ENCODE measurements at regions not wholly inside any gene's neighbourhood (a gene's known extent, or its start where the extent isn't known, plus 50 kb on each side); places are given as distances from the start of the nearest gene placed in this dataset.

GRCh38 chr4:26127851-26128337, 192.9 kb upstream of the RBPJ start:
- H3K27me3 ChIP-seq: no peaks in the 10 kb centered on the region
- DNase-seq (ENCODE audit: low spot score in 2 of 2): no peak
- no peaks in the 10 kb centered on the region for H3K36me3 ChIP-seq
- no peak overlapping the region for H3K4me3 ChIP-seq
- TF ChIP-seq POLR2A (IDR thresholded peaks at IDR 0.05) (no peak), EP300 (IDR thresholded peaks at IDR 0.05) (no peak), CTCF (IDR thresholded peaks at IDR 0.05) (no peak)
- no peak overlapping the region for H3K27ac ChIP-seq
- H3K9me3 ChIP-seq: no peaks in the 10 kb centered on the region
- H3K4me1 ChIP-seq: no peaks in the 10 kb centered on the region

- H3K4me3 ChIP-seq: no peak overlapping the region
- no peaks in the 10 kb centered on the region for H3K9me3 ChIP-seq
- no peaks in the 10 kb centered on the region for H3K36me3 ChIP-seq
- 87 to 90% methylated on average over 7 of the region's 7 CpGs for WGBS, 2 donors
- no peaks in the 10 kb centered on the region for H3K4me1 ChIP-seq
- H3K27me3 ChIP-seq: no peaks in the 10 kb centered on the region
- no peak overlapping the region for H3K27ac ChIP-seq
- TF ChIP-seq CTCF (IDR thresholded peaks at IDR 0.05) (no peak), POLR2A (IDR thresholded peaks at IDR 0.05) (no peak), EP300 (IDR thresholded peaks at IDR 0.05) (no peak)
- DNase-seq (ENCODE audit: low spot score in 2 of 2): no peak
Measured at GRCh38 chr4:26130173-26130572, 190.6 kb upstream of the RBPJ start.

GRCh38 chr4:26130841-26131432, 189.9 kb upstream of the RBPJ start:
- H3K4me3 ChIP-seq: no peak overlapping the region
- no peaks in the 10 kb centered on the region for H3K27me3 ChIP-seq
- 94 to 95% methylated on average over 11 of the region's 11 CpGs for whole genome bisulfite sequencing, 2 donors

GRCh38 chr4:26131711-26132110, 189.1 kb upstream of the RBPJ start:
- DNase-seq (ENCODE audit: low spot score in 2 of 2): no peak
- TF ChIP-seq POLR2A (IDR thresholded peaks at IDR 0.05) (no peak), EP300 (IDR thresholded peaks at IDR 0.05) (no peak), CTCF (IDR thresholded peaks at IDR 0.05) (no peak)
- Histone ChIP-seq H3K9me3 (no peaks in the 10 kb centered on the region), H3K27me3 (no peaks in the 10 kb centered on the region), H3K36me3 (no peaks in the 10 kb centered on the region), H3K27ac (no peak overlapping the region), H3K4me1 (no peaks in the 10 kb centered on the region), H3K4me3 (no peak overlapping the region)
- WGBS, 2 donors: 70 to 76% methylated on average over 6 of the region's 6 CpGs

More at GRCh38 chr4:26130841-26131432, 189.9 kb upstream of the RBPJ start:
- no peaks in the 10 kb centered on the region for H3K4me1 ChIP-seq
- H3K36me3 ChIP-seq: no peaks in the 10 kb centered on the region
- no peaks in the 10 kb centered on the region for H3K9me3 ChIP-seq
- TF ChIP-seq EP300 (IDR thresholded peaks at IDR 0.05): no peak
- no peak for TF ChIP-seq CTCF (IDR thresholded peaks at IDR 0.05)
- no peak for TF ChIP-seq POLR2A (IDR thresholded peaks at IDR 0.05)
- no peak for DNase-seq (ENCODE audit: low spot score in 2 of 2)
- no peak overlapping the region for H3K27ac ChIP-seq

- Histone ChIP-seq H3K9me3 (no peaks in the 10 kb centered on the region), H3K27me3 (no peaks in the 10 kb centered on the region), H3K27ac (no peak overlapping the region), H3K36me3 (no peaks in the 10 kb centered on the region), H3K4me1 (no peaks in the 10 kb centered on the region), H3K4me3 (no peak overlapping the region)
- no peak for TF ChIP-seq POLR2A (IDR thresholded peaks at IDR 0.05)
- no peak for TF ChIP-seq CTCF (IDR thresholded peaks at IDR 0.05)
- no peak for TF ChIP-seq EP300 (IDR thresholded peaks at IDR 0.05)
- DNase-seq (ENCODE audit: low spot score in 2 of 2): no peak
- WGBS, 2 donors: 90 to 94% methylated on average over 6 of the region's 6 CpGs
Measured at GRCh38 chr4:26132858-26133257, 188.0 kb upstream of the RBPJ start.

Measured in tibial nerve (tissue), 4 donors.